ENCODE measurements at regions not wholly inside any gene's neighbourhood (a gene's known extent, or its start where the extent isn't known, plus 50 kb on each side); places are given as distances from the start of the nearest gene placed in this dataset.

DNA sequence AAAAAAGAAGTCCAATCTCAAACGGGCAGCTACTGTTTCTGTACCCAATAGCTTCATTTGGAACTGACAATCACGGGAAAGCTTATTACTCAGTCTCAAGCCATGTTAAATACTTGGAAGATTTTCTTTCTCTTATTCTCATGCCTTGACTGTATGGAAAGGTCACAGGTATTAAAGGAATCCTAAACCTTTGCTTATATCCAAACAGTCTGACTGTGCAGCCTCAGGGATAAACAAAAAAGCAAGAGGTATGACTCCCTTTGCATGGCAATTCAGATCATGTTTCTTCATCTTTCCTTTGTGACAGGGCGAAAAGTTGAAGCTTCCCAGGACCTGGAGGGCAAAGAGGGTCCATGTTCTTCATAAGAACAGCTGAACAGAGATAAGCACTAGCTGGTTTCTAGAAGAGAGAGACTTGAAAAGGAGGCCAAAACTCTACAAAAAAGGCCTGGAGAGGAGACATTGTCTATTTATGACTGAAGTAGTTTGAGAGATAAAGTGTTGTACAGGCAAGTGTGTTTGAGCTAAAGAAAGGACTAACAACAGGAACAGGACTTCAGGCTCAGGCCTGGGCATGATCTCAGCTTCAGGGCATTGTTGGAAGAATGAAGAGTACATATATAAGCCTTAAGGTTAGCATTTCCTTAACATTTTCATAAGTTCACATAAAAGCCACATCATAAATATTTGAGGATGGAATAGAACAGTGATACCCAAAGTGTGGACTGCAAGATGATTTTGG, 231.0 kb upstream of the THRB start:
- ChIA-PET POLR2A (interaction anchor here (0.7 kb wide), 1 partner anchor 14 kb away, joined by 3 read pairs; no protein-coding TSS in a partner anchor), CTCF (ENCODE audit: low intra/inter-chr PET ratio) (no interaction called here)
- ATAC-seq = no peak
- in situ Hi-C loops (cut with MboI) (no loop called here), intact Hi-C loops (cut with micrococcal nuclease) (no loop called here)
- Histone ChIP-seq H3K9me3 (replicated peaks; ENCODE audit: control insufficient read depth, insufficient read depth, low read depth, low read length) (no peaks in the 10 kb centered on the region), H4K20me1 (replicated peaks; ENCODE audit: control insufficient read depth, insufficient read depth, low read length) (no peaks in the 10 kb centered on the region), H3K36me3 (ENCODE audit: control insufficient read depth, insufficient read depth, low read length) (no peaks in the 10 kb centered on the region), H3K79me2 (ENCODE audit: control insufficient read depth, insufficient read depth, low read length) (no peaks in the 10 kb centered on the region), H2AFZ (ENCODE audit: low read depth, low read length) (no peak overlapping the region), H3K9me1 (ENCODE audit: control insufficient read depth, insufficient read depth, low read length) (no peaks in the 10 kb centered on the region), H3K27ac (ENCODE audit: extremely low read depth, low read depth, low read length) (no peak overlapping the region), H3K4me3 (no peak overlapping the region), H3K9ac (ENCODE audit: insufficient read depth in 1 of 2, low read depth in 2 of 2, low read length in 2 of 2) (no peak overlapping the region), H3K4me2 (ENCODE audit: insufficient read depth, low read length) (no peak overlapping the region), H3K4me1 (replicated peaks in 1 of 2; ENCODE audit: control insufficient read depth in 2 of 2, insufficient read depth in 2 of 2, low read length in 2 of 2) (no peaks in the 10 kb centered on the region), H3K27me3 (ENCODE audit: control insufficient read depth in 2 of 2, insufficient read depth in 2 of 2, low read length in 2 of 2) (no peaks in the 10 kb centered on the region)
- BruUV-seq (replicated peaks) = no TSS peak
- no peak for DNase-seq (ENCODE audit: extremely low read depth in 1 of 4, low spot score in 3 of 4)
- FAIRE-seq = no peak
- no peak for TF ChIP-seq ZNF436 (CRISPR knock-in tag; IDR thresholded peaks at IDR 0.05)
- no peak for TF ChIP-seq TCF7L2 (IDR thresholded peaks at IDR 0.05; ENCODE audit: low read depth, low read length)
- TF ChIP-seq MEIS2 (IDR thresholded peaks at IDR 0.05; ENCODE audit: partially characterized antibody) = no peak
- no peak for TF ChIP-seq ZNF143 (CRISPR knock-in tag; IDR thresholded peaks at IDR 0.05)
- no peak for TF ChIP-seq ZBTB8A (IDR thresholded peaks at IDR 0.05; ENCODE audit: partially characterized antibody)
- TF ChIP-seq CREM (IDR thresholded peaks at IDR 0.05; ENCODE audit: low read depth) = no peak
- TF ChIP-seq SP1 (CRISPR knock-in tag; IDR thresholded peaks at IDR 0.05) = no peak
- TF ChIP-seq KDM5B (IDR thresholded peaks at IDR 0.05; ENCODE audit: insufficient replicate concordance, low read depth, low read length) = no peak
- no peak for TF ChIP-seq ZBTB7A (IDR thresholded peaks at IDR 0.05; ENCODE audit: borderline replicate concordance, control insufficient read depth, low read depth, low read length)
- 4% methylated on average over 3 of the region's 3 CpGs for WGBS (ENCODE audit: insufficient coverage, low coverage, missing lambda C conversion rate)

Data from K562 (cell line).